A673 (cell line): ENCODE measurements at regions not wholly inside any gene's neighbourhood (a gene's known extent, or its start where the extent isn't known, plus 50 kb on each side); places are given as distances from the start of the nearest gene placed in this dataset.

Experiments
- EZH2 ChIP-seq: fragments of 200-600 bp; sonication (generic); IDR thresholded peaks from 2 replicates; pipeline ENCODE4 v1.6.1; 2017; ENCODE audit warnings: borderline replicate concordance, low read depth, mild to moderate bottlenecking, mixed read lengths, antibody characterized with exemption, low read length; ENCODE audit not compliant: poor library complexity, severe bottlenecking
- TF ChIP-seq, protein P1 (sequence below): fragments of 300-800, 200-600 bp; sonication (generic); conservative IDR thresholded peaks from 2 replicates; pipeline ENCODE4 v1.5.1; 2017; ENCODE audit warnings: low read depth, mild to moderate bottlenecking, antibody characterized with exemption, low read length, moderate library complexity, mixed read lengths

DNA sequence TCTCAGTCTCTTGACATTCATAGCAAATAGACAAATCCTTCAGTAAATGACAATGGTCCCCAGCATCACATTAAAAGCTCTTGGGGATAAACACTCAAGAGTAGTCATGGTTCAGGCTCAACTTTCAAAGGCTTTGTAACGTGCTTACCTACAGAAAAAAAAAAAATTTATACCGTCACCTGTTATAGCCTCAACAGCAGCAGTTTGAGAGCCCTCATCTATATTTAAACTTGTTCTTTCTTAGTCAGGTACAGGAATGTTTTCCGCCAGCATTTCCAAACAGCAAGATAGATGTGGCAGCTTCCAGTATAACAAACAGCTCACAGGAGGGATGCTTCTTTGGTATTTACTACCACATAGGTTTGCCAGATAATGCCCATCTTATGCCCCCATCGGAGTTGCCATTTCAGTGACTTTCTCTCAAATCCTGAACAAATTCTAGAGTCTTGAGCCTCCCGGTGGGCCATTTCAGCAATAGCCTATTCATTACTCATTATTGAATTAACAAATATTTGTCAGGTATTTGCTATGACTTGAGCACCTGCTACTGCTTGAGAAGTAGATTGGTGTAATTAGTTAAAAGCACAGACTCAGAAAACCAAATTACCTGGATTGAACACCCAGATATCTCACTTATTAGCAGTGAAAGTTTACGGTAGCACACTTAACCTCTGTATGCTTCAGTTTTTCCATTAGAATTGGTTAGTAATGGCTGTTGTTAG is 470.0 kb downstream of the EBF1 start:
- TF ChIP-seq, protein P1, sequence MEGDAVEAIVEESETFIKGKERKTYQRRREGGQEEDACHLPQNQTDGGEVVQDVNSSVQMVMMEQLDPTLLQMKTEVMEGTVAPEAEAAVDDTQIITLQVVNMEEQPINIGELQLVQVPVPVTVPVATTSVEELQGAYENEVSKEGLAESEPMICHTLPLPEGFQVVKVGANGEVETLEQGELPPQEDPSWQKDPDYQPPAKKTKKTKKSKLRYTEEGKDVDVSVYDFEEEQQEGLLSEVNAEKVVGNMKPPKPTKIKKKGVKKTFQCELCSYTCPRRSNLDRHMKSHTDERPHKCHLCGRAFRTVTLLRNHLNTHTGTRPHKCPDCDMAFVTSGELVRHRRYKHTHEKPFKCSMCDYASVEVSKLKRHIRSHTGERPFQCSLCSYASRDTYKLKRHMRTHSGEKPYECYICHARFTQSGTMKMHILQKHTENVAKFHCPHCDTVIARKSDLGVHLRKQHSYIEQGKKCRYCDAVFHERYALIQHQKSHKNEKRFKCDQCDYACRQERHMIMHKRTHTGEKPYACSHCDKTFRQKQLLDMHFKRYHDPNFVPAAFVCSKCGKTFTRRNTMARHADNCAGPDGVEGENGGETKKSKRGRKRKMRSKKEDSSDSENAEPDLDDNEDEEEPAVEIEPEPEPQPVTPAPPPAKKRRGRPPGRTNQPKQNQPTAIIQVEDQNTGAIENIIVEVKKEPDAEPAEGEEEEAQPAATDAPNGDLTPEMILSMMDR, result no peak
- TF ChIP-seq EZH2, result no peak
